Astrocyte of the cerebellum (primary cell): ENCODE measurements at regions not wholly inside any gene's neighbourhood (a gene's known extent, or its start where the extent isn't known, plus 50 kb on each side); places are given as distances from the start of the nearest gene placed in this dataset.

Experiments
- DNase-seq: peaks from one replicate; pipeline ENCODE4 v3.0.0-alpha.2; 2011; ENCODE audit warnings: low read depth
- H3K4me3 ChIP-seq: 2 replicates; pipeline ENCODE4 v1.5.1; 2011; ENCODE audit warnings: mild to moderate bottlenecking, low read depth, low read length, moderate library complexity
- in situ Hi-C: cut with HindIII; loops from 2 replicates; pipeline ENCODE4 v1.10.0; 2017; ENCODE audit warnings: low sequenced_read_pairs
- TF ChIP-seq, protein P1 (sequence below): IDR thresholded peaks from 2 replicates; pipeline ENCODE4 v1.5.1; 2012; ENCODE audit warnings: low read length, low read depth, moderate library complexity, mild to moderate bottlenecking; ENCODE audit errors: missing control alignments

DNA sequence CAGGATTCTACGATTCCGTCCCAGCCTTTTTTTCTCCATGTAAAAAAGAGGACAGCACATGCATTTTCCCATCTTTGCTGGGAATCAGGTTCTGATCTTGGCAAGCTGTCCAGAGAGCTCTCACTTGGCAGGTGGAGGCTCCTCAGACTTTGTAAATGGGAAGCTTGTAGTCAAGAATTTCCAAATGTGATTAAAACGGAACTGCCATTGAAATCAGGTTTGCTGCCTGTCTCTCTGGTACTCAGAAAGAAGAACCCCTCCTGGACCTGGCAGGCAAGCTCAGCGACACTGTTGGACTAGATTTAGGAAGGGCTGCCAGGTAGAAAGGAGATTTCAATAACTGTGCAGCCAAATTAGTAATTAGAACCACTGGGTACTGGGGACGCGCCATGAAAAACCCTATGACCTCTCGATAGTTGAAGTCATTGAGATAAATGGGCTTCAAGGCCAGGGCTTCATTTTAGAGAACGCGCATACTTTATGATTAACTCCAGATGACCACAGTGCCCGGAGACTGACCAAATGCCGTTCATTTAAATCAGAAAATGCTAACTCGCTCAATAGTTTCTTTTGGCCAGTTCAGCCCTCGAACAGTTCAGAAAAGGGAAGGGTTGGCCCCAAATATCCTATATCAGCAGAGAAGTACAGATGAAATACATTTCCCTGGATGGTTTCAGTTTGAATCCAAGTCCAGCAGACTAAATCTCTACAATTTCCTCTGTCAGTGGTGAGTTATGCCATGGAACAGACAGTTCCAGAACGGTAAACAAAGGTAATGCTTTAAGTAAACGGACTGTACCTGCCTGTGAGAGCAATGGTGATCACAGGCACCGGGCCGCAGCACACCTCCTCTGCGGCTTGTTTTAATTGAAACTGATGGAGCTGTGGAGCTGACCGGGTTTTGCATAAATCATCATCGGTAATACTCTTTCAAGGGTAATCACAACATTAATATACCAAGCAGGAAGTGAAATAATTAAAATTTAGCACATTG is 517.4 kb downstream of the RFC3 start:
- H3K4me3 ChIP-seq: no peak overlapping the region
- TF ChIP-seq, protein P1, sequence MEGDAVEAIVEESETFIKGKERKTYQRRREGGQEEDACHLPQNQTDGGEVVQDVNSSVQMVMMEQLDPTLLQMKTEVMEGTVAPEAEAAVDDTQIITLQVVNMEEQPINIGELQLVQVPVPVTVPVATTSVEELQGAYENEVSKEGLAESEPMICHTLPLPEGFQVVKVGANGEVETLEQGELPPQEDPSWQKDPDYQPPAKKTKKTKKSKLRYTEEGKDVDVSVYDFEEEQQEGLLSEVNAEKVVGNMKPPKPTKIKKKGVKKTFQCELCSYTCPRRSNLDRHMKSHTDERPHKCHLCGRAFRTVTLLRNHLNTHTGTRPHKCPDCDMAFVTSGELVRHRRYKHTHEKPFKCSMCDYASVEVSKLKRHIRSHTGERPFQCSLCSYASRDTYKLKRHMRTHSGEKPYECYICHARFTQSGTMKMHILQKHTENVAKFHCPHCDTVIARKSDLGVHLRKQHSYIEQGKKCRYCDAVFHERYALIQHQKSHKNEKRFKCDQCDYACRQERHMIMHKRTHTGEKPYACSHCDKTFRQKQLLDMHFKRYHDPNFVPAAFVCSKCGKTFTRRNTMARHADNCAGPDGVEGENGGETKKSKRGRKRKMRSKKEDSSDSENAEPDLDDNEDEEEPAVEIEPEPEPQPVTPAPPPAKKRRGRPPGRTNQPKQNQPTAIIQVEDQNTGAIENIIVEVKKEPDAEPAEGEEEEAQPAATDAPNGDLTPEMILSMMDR: no peak
- DNase-seq: no peak
- in situ Hi-C loops: no loop called here

DNA sequence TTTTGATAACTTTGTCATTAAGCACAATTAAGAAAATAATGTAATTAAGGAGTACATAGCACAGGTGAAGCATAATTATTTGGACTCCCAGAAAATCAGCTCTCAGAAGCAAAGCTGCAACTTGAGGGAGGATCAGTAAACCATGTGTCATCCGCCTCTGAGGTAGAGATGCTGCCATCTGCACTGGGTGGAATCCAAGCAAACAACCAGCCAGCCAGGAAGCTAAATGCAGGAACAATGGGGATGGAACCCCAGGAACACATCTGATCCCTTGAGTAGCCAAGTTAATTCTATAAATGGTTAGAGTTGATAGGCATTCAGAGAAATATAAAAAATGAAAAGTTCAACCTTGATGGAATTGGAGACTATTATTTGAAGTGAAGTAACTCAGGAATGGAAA is 520.2 kb downstream of the RFC3 start:
- TF ChIP-seq, protein P1: no peak
- no peak overlapping the region for H3K4me3 ChIP-seq
- in situ Hi-C loops: no loop called here
- no peak for DNase-seq

DNA sequence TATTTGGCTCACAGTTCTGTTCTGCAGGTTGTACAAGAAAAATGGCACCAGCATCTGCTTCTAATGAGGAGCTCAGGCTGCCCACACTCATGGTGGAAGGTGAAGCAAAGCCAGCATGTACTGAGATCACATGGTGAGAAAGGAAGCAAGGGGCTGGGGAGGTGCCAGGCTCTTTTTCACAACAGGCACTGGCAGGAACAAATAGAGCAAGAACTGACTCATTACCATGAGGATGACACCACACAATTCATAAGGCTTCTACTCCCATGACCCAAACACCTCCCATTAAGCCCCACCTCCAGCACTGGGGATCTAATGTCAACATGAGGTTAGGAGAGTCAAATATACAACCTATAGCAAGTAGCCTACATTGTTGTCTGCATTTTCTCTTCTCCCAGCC is 522.6 kb downstream of the RFC3 start:
- DNase-seq: no peak
- in situ Hi-C loops: no loop called here
- no peak overlapping the region for H3K4me3 ChIP-seq
- TF ChIP-seq, protein P1: no peak

DNA sequence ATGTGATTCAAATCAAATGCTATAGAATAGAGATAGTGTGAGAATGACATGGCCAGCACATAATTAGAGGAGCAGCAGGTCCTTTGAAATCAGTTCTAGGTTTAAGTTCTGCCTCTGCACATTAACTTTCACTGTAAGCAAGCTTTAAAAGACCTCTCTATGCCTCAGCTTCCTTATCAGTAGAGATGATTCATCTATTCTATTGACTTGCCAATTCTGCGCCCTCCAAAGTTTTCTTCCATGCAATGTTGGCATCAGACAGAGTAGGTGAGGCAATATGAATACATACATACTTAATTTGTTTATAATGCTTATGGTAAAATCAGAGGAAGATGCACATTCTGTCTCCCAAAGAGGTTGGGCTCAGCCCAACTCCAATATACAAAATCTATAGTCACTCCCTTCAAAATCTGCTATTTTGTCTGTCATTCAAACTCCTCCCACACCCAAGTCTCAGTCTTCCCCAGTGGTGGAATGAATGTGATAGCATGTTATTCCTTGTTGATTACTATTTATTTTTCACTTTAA is 525.5 kb downstream of the RFC3 start:
- DNase-seq: no peak
- TF ChIP-seq, protein P1: no peak
- H3K4me3 ChIP-seq: no peak overlapping the region
- in situ Hi-C loops: no loop called here

DNA sequence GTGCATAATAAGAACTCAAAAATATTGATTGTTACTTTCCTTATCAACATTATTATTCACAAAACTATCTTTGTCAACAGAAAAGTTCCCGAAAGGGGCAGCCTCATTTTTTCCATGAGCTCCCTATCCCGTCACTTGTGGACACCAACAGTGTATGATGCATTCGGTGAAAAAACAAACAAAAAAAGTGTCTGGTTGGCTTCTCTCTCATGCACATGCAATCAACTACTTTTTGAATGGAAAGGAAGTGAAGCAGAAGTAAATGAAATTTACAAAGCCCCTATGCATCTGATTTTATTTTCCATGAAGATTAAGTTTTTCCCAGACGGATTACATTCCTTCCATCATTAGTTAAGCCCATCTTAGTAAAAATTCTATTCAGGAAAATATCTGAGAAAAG is 526.9 kb downstream of the RFC3 start:
- no peak overlapping the region for H3K4me3 ChIP-seq
- in situ Hi-C loops: no loop called here
- TF ChIP-seq, protein P1: no peak
- DNase-seq: no peak

DNA sequence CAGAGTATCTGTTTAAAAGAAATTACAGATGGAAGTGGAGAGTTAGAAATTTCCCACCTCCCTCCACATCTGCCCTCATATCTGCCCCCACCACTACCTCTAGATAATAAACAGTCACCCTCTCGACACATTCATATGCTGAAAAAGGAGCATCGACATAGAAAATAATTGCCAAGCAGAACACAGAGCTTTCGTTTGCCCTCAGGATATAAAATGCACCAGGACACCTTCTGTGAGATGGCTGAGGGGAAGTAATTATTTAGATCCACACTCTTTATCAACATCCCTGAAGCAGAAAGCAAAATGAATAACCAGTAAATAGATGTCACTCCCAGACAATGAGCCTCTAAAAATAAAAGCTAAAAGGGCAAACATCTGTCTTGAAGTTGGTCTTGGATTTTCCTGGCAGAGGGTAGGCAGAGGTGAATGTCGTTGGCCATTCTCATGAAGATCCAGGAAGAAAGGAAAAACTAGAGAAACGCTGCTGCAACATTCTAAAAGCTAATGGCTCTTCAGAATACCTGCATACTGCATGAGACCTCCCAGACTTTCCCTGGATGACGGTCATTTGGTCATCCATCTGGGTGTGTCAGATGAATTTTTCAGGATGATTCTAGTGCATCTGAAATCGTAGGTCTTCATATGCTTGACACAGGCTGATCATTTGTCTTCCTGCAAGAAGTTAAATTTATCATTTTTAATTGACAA is 527.5 kb downstream of the RFC3 start:
- DNase-seq: no peak
- H3K4me3 ChIP-seq: no peak overlapping the region
- in situ Hi-C loops: no loop called here
- TF ChIP-seq, protein P1: no peak
